BE2C (cell line): ENCODE measurements at regions not wholly inside any gene's neighbourhood (a gene's known extent, or its start where the extent isn't known, plus 50 kb on each side); places are given as distances from the start of the nearest gene placed in this dataset.

Source experiments
- DNase-seq: peaks from one replicate; pipeline ENCODE4 v3.0.0-alpha.2; 2020
- H3K27me3 ChIP-seq: fragments of 250-450 bp; sonication (Bioruptor Pico); 2 replicates; pipeline ENCODE4 v1.5.1; 2020; ENCODE audit warnings: mild to moderate bottlenecking
- H3K36me3 ChIP-seq: fragments of 250-450 bp; sonication (Bioruptor Pico); 2 replicates; pipeline ENCODE4 v1.5.1; 2020; ENCODE audit warnings: mild to moderate bottlenecking
- H3K4me1 ChIP-seq: fragments of 250-450 bp; sonication (Bioruptor Pico); 2 replicates; pipeline ENCODE4 v1.5.1; 2020
- H3K4me3 ChIP-seq: 2 replicates; pipeline ENCODE4 v1.5.1; 2011; ENCODE audit warnings: low read depth, low read length
- H3K9me3 ChIP-seq: fragments of 250-450 bp; sonication (Bioruptor Pico); 2 replicates; pipeline ENCODE4 v1.5.1; 2020
- CTCF ChIP-seq: IDR thresholded peaks from 2 replicates; pipeline ENCODE4 v1.5.1; 2012; ENCODE audit warnings: mild to moderate bottlenecking, low read depth, low read length

- no peaks in the 10 kb centered on the region for H3K9me3 ChIP-seq
- H3K4me3 ChIP-seq = no peak overlapping the region
- DNase-seq = no peak
- H3K36me3 ChIP-seq = no peaks in the 10 kb centered on the region
- H3K27me3 ChIP-seq = no peaks in the 10 kb centered on the region
- no peaks in the 10 kb centered on the region for H3K4me1 ChIP-seq
- no peak for TF ChIP-seq CTCF
Observed at GRCh38 chr3:82031596-82031995, 270.2 kb upstream of the GBE1 start.

GRCh38 chr3:82030916-82031315 lies 269.5 kb upstream of the GBE1 start:
- Histone ChIP-seq H3K27me3 (no peaks in the 10 kb centered on the region), H3K36me3 (no peaks in the 10 kb centered on the region), H3K4me3 (no peak overlapping the region), H3K9me3 (no peaks in the 10 kb centered on the region), H3K4me1 (no peaks in the 10 kb centered on the region)
- TF ChIP-seq CTCF = no peak
- DNase-seq = no peak

GRCh38 chr3:82022836-82023235 lies 261.4 kb upstream of the GBE1 start:
- Histone ChIP-seq H3K4me3 (no peak overlapping the region), H3K36me3 (no peaks in the 10 kb centered on the region), H3K4me1 (no peaks in the 10 kb centered on the region), H3K27me3 (no peaks in the 10 kb centered on the region), H3K9me3 (no peaks in the 10 kb centered on the region)
- no peak for DNase-seq
- TF ChIP-seq CTCF = no peak

DNA sequence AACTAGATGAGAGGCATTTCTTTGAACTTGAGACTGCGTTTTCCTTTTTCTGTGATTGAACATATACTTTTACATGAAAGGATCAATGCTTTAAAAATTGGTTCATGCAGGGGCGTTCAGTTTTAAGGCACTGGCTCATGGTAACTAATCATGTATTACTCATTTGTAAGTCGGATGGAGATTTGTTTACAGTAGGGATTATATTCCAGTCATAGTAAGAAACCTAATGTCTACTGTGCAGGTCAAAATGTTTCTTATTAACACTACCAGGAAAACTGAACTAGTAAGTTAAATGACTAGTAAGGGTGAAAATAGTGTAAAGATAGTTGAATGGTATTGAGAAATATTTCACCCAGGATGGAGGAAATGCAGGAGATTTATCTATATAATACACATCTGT lies 258.8 kb upstream of the GBE1 start:
- Histone ChIP-seq H3K4me1 (no peaks in the 10 kb centered on the region), H3K9me3 (no peaks in the 10 kb centered on the region), H3K4me3 (no peak overlapping the region), H3K27me3 (no peaks in the 10 kb centered on the region), H3K36me3 (no peaks in the 10 kb centered on the region)
- no peak for TF ChIP-seq CTCF
- no peak for DNase-seq

DNA sequence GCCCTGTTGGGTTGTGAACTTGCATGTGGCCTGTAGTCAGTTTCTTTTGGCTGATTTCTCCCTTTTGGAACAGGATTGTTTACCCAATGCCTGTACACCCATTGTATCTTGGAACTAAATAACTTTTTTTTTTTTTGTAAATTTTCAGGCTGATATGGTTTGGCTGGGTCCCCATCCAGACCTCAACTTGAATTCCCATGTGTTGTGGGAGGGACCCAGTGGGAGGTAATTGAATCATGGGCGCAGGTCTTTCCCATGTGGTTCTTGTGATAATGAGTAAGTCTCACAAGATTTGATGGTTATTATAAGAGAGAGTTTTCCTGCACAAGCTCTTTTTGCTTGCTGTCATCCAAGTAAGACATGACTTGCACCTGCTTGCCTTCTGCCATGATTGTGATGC lies 253.8 kb upstream of the GBE1 start:
- Histone ChIP-seq H3K4me3 (no peak overlapping the region), H3K4me1 (no peaks in the 10 kb centered on the region), H3K27me3 (no peaks in the 10 kb centered on the region), H3K36me3 (no peaks in the 10 kb centered on the region), H3K9me3 (no peaks in the 10 kb centered on the region)
- no peak for DNase-seq
- TF ChIP-seq CTCF = no peak

DNA sequence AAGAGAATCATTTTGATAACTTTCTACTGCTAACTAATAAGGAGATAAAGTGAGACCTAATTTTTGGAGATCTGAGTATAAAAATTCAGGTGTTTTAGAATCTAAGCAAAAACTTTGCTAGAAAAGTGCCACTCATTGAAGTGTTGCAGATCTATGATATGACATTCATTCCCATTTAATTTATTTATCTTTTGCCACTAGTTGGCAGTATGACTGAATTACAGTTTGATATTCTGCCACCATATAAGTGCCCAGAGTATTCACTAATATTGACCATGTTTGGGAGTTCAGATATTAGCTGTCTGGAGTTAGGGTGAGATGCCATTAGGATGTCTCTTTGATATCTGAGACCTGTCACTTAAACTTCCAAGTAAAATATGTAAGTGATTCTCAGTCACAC lies 251.3 kb upstream of the GBE1 start:
- Histone ChIP-seq H3K36me3 (no peaks in the 10 kb centered on the region), H3K4me3 (no peak overlapping the region), H3K4me1 (no peaks in the 10 kb centered on the region), H3K27me3 (no peaks in the 10 kb centered on the region), H3K9me3 (no peaks in the 10 kb centered on the region)
- peak; percentile 44 for TF ChIP-seq CTCF
- DNase-seq = no peak
